Upper lobe of right lung (tissue), 1 donor: ENCODE measurements at regions not wholly inside any gene's neighbourhood (a gene's known extent, or its start where the extent isn't known, plus 50 kb on each side); places are given as distances from the start of the nearest gene placed in this dataset.

Source experiments
- ATAC-seq: fragments of 200-7000 bp; cut with Tn5 transposase; one replicate; pipeline ENCODE4 v1.9.1; 2020; ENCODE audit warnings: mild to moderate bottlenecking, moderate library complexity
- DNase-seq: peaks from one replicate; pipeline ENCODE4 v3.0.0-alpha.2; 2020
- H3K27ac ChIP-seq: fragments of 200-600 bp; one replicate; pipeline ENCODE4 v1.8.0; 2022
- H3K27me3 ChIP-seq: fragments of 200-600 bp; one replicate; pipeline ENCODE4 v1.8.0; 2022; ENCODE audit warnings: mild to moderate bottlenecking
- H3K36me3 ChIP-seq: fragments of 200-600 bp; one replicate; pipeline ENCODE4 v1.8.0; 2022
- H3K4me1 ChIP-seq: fragments of 200-600 bp; one replicate; pipeline ENCODE4 v1.8.0; 2022
- H3K4me3 ChIP-seq: fragments of 200-600 bp; one replicate; pipeline ENCODE4 v1.8.0; 2022; ENCODE audit warnings: mild to moderate bottlenecking
- H3K9me3 ChIP-seq: fragments of 200-600 bp; one replicate; pipeline ENCODE4 v1.8.0; 2022
- intact Hi-C: fragments of 100-400 bp; cut with DNase I; formaldehyde crosslinking; loops from one replicate; pipeline ENCODE4 v1.11.0; 2022
- TF ChIP-seq, protein P1 (sequence below): fragments of 200-600 bp; IDR thresholded peaks from one replicate; pipeline ENCODE4 v1.8.0; 2022; ENCODE audit warnings: antibody characterized with exemption
- donor health status: DM: no; HTN: yes; CAD: no; lungs with severe emphysema.

DNA sequence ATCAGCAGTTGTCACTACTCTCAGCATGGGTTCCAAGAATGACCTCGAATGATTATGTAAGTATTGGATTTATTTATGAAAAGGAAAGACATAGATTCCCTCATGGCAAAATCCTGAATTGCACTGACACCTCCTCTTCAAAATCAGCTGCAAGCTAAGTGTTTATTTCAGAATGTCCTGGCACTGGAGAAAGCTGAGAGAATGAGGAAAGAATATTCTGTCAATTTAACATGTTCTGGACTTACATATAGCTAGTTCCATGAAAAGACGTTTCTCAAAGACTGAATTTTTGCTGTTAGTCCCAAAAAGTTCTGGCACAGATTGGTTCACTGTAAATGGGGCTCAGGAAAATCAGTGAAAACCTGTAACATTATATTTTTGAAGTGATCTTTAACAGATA lies 120.3 kb downstream of the NREP start:
- no peaks in the 10 kb centered on the region for H3K27me3 ChIP-seq
- DNase-seq (no peak), ATAC-seq (no peak)
- H3K4me1 ChIP-seq = peaks cover 11% of the 10 kb centered on the region
- no peak overlapping the region for H3K27ac ChIP-seq
- H3K9me3 ChIP-seq = no peaks in the 10 kb centered on the region
- no peaks in the 10 kb centered on the region for H3K36me3 ChIP-seq
- intact Hi-C loops = no loop called here
- TF ChIP-seq, protein P1, sequence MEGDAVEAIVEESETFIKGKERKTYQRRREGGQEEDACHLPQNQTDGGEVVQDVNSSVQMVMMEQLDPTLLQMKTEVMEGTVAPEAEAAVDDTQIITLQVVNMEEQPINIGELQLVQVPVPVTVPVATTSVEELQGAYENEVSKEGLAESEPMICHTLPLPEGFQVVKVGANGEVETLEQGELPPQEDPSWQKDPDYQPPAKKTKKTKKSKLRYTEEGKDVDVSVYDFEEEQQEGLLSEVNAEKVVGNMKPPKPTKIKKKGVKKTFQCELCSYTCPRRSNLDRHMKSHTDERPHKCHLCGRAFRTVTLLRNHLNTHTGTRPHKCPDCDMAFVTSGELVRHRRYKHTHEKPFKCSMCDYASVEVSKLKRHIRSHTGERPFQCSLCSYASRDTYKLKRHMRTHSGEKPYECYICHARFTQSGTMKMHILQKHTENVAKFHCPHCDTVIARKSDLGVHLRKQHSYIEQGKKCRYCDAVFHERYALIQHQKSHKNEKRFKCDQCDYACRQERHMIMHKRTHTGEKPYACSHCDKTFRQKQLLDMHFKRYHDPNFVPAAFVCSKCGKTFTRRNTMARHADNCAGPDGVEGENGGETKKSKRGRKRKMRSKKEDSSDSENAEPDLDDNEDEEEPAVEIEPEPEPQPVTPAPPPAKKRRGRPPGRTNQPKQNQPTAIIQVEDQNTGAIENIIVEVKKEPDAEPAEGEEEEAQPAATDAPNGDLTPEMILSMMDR = no peak
- no peak overlapping the region for H3K4me3 ChIP-seq

DNA sequence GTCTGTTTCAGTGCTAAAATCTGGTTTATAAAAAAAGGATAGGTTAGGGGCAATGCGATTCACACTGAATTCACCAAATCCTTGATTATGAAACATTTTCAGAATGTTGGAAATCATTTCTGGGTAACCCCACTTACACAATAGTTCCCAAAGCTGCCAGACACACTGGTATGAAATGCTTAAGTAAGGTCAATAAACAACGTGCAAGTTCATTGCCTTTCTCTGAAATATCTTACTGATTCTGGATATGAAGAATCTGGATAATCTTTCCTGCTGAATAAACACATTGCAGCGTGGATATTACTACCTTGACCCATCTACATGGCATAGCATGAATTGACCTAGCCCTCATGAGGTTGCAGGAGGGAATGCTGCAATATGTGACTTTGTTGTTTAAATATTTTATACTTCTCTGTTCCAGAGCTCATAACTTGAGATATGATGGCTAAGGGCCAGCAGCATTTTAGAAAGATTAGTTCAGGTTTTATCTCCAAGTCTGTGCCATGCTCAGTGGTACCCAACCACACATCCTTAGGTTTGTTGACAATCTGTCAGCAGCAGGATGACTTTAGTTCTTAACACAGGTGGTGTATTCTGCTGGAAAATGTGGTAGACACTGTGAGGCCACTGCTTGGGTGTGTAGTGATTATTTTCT lies 121.0 kb downstream of the NREP start:
- Histone ChIP-seq H3K9me3 (no peaks in the 10 kb centered on the region), H3K27ac (no peak overlapping the region), H3K4me1 (peaks cover 11% of the 10 kb centered on the region), H3K27me3 (no peaks in the 10 kb centered on the region), H3K4me3 (no peak overlapping the region), H3K36me3 (no peaks in the 10 kb centered on the region)
- no peak for ATAC-seq
- TF ChIP-seq, protein P1 = no peak
- DNase-seq = no peak
- intact Hi-C loops = no loop called here

DNA sequence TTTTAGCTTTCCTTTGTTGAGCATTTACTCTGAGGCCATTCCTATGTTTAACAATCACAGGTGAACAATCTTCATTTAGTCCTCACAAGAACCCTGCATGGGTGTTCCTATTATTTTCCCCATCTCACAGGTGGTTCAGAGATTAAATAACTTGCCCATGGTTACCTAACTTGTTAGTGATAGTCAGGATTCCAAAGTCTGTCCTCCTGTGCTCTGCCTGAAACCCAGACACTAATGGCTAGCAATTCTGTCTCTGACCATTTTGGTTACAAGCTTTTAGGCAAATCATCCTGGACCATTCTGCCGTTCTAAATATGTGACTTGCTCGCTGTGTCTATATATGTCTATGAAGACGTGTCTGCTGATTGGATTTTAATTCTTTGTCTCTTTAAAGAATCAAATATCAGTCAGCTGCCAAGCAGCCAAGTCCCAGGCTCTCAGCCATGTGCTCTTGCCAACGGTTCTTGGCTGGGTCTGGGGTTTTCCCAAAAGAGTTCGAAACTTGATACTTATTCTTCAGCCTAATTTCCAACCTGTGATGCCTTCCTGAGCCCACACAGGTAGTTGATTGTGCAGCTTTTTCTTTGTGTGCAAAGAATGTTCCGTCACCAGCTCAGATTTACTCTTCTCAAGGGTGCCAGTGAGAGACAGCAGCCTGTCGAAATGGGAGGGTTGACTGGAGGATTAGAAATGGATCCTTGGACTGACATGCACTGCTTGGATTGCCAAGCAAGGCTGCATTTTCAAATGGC lies 121.7 kb downstream of the NREP start:
- TF ChIP-seq, protein P1 = no peak
- DNase-seq (no peak), ATAC-seq (peak; percentile 27)
- H3K4me3 ChIP-seq = no peak overlapping the region
- intact Hi-C loops = no loop called here
- H3K9me3 ChIP-seq = no peaks in the 10 kb centered on the region
- H3K27ac ChIP-seq = no peak overlapping the region
- no peaks in the 10 kb centered on the region for H3K36me3 ChIP-seq
- H3K4me1 ChIP-seq = peaks cover 11% of the 10 kb centered on the region
- H3K27me3 ChIP-seq = no peaks in the 10 kb centered on the region

DNA sequence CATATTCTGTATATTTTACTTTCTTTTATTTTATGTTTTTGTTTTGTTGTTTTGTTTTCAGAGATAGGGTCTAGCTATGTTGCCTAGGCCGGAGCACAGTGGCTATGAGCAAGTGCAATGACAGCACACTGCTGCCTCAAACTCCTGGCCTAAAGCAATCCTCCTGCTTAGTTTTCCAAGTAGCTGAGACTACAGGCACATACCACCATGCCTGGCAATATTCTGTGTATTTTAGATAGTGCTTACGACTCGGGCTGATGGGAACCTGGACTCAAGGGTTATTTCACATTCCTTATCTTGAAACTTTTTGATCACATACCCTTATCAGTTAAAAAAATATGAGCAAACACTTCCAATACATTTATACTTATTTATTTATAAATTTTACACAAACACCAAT lies 119.0 kb upstream of the STARD4 start:
- intact Hi-C loops = no loop called here
- Histone ChIP-seq H3K27me3 (no peaks in the 10 kb centered on the region), H3K36me3 (no peaks in the 10 kb centered on the region), H3K4me3 (no peak overlapping the region), H3K4me1 (peaks cover 8% of the 10 kb centered on the region), H3K9me3 (no peaks in the 10 kb centered on the region), H3K27ac (no peak overlapping the region)
- ATAC-seq = no peak
- no peak for DNase-seq
- TF ChIP-seq, protein P1 = no peak

DNA sequence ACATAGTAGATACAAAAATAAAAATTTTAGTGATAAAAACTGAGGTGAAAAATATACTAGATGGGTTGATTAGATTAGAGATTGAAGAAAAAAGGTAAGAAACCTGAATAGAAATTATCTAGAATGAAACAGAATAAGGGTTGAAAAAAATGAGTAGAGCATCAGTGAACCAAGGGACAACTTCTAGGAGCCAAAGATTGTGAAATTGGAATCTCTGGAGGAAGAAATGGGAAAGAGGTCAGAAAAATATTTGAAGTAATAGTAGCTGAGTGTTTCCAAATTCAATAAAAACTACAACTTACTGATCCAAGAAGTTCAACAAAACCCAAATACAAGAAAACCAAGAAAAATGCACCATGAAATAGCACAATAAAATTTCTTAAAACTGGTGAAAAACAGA lies 116.6 kb upstream of the STARD4 start:
- ATAC-seq = no peak
- H3K4me3 ChIP-seq = no peak overlapping the region

More for the DNA sequence above, 116.6 kb upstream of the STARD4 start:
- TF ChIP-seq, protein P1 = no peak
- H3K36me3 ChIP-seq = no peaks in the 10 kb centered on the region
- DNase-seq = no peak
- intact Hi-C loops = no loop called here
- no peaks in the 10 kb centered on the region for H3K4me1 ChIP-seq
- no peaks in the 10 kb centered on the region for H3K27me3 ChIP-seq
- no peaks in the 10 kb centered on the region for H3K9me3 ChIP-seq
- H3K27ac ChIP-seq = no peak overlapping the region
